ENCODE measurements at regions not wholly inside any gene's neighbourhood (a gene's known extent, or its start where the extent isn't known, plus 50 kb on each side); places are given as distances from the start of the nearest gene placed in this dataset.

- TF ChIP-seq POLR2A (IDR thresholded peaks at IDR 0.05) (no peak), EP300 (IDR thresholded peaks at IDR 0.05; ENCODE audit: low read depth) (no peak)
- TF ChIP-seq, protein P1, sequence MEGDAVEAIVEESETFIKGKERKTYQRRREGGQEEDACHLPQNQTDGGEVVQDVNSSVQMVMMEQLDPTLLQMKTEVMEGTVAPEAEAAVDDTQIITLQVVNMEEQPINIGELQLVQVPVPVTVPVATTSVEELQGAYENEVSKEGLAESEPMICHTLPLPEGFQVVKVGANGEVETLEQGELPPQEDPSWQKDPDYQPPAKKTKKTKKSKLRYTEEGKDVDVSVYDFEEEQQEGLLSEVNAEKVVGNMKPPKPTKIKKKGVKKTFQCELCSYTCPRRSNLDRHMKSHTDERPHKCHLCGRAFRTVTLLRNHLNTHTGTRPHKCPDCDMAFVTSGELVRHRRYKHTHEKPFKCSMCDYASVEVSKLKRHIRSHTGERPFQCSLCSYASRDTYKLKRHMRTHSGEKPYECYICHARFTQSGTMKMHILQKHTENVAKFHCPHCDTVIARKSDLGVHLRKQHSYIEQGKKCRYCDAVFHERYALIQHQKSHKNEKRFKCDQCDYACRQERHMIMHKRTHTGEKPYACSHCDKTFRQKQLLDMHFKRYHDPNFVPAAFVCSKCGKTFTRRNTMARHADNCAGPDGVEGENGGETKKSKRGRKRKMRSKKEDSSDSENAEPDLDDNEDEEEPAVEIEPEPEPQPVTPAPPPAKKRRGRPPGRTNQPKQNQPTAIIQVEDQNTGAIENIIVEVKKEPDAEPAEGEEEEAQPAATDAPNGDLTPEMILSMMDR (IDR thresholded peaks at IDR 0.05) = no peak
Measured at GRCh38 chr7:150003304-150003810, 129.6 kb downstream of the ATP6V0E2 start.
